ENCODE measurements at regions not wholly inside any gene's neighbourhood (a gene's known extent, or its start where the extent isn't known, plus 50 kb on each side); places are given as distances from the start of the nearest gene placed in this dataset.

DNA sequence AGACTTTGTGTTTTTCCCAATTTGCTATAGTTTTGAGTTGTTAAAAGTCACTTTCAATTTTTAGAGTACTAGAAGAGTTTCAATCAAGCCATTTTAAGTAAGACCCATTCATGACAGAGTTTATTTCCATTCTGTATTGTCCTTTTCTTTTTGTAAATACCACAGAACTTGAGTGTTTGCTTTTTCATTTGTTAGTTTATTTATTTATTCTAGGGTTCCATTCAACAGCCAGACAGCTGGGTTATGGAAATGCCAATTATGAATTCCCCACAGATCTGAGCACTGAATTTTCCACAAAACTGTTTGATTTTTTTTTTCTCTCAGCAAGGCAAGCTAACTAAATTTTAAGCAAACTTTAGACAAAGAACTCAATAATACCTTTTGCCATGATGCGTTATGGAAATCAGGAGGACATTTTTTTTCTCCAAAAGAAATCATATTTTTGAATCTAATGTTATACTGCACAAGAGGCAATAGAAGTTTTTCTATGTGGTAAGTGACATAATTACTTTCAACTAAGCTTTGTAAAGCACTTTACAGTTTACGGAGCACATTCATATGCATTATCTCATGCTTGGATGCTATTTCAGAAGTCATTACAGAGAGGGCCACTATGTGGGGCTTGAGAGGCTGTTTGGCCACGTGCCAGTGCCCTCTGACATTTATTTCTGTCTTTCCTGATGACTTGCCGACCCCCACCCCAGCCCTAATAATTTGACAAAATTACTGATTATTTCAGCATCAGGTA lies 181.5 kb downstream of the VRK1 start:
- DNase-seq = no peak
- intact Hi-C loops (cut with DNase I) = no loop called here
- ATAC-seq (ENCODE audit: poor library complexity) = no peak

DNA sequence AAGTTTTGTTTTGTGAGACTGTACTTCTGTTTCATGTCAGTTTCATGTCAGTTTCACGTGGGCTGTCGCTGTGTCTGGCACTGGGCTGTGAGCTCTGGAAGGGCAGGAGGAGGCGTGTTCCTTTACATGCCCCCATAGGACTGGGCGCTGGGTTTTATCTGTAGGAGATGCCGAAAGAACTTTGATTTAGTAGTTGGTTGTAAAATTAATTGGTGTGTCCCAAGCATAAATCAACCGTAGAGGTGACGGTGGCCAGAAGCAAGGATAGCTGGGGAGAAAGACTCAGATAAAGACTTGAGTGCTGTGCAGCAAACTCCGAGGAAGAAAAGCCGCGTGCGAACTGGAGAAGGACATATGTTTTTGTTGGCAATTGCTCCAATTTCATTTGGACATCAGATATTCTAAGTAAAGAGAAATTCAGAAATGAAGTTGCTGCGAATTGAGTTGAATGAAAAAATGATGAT lies 182.5 kb downstream of the VRK1 start:
- intact Hi-C loops (cut with DNase I) = no loop called here
- DNase-seq = no peak
- no peak for ATAC-seq (ENCODE audit: poor library complexity)

DNA sequence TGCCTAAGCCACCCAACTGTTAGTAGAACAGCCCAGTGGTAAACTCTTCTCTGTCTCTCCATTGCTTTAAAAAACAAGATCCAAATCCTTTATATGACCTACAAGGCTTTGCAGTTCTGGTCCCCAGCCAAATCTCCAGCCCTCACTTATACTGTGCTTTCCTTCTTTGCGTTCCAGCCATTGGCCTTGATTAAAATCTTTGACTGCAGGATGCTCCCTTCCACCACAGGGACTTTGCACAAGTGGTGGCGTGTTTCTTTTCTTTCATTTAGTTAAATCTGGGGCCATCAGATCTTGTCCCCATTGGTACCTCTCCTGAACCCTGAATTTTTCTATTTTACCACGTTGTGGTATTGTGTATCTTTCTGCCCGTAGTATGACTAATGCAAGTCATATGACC lies 183.7 kb downstream of the VRK1 start:
- DNase-seq = no peak
- intact Hi-C loops (cut with DNase I) = no loop called here
- no peak for ATAC-seq (ENCODE audit: poor library complexity)

DNA sequence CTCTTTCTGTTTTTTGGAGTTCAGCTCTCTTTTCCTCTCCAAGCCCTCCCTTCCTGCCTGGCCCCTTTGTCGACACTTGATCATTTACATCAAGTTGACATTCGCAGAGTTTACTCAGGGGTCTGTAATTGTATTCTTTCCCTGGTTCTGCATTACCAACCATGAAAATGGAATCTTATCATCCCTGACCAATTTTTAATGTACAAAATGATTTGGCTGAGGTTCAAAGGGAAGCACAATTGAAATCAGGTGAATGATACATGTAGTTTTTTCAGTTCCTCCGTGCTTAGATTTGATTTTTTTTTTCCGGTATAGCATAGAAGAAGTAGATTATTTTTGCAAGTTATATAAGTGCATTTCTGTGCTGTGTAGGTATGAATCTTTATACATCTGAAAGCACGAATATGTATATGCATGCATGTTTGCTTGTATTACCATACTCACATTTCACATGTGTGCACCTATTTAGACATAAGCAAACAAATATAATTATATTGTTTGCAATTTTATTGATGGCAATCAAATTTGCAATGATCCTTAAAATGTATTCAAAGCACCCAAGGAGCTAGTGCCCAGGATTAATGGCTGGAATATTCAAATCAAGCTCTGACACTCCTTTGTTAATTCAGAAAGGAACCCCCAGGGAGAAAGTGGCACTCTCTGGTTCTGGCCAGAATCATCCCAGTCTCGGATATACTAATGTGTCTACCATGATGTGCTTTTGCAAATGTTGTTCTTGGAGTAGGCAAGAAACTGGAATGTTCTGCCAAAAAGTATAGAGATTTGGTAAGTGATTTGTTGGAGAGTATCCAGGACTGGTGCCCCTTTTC lies 189.3 kb downstream of the VRK1 start:
- DNase-seq (no peak), ATAC-seq (ENCODE audit: poor library complexity) (no peak)
- intact Hi-C loops (cut with DNase I) = no loop called here

DNA sequence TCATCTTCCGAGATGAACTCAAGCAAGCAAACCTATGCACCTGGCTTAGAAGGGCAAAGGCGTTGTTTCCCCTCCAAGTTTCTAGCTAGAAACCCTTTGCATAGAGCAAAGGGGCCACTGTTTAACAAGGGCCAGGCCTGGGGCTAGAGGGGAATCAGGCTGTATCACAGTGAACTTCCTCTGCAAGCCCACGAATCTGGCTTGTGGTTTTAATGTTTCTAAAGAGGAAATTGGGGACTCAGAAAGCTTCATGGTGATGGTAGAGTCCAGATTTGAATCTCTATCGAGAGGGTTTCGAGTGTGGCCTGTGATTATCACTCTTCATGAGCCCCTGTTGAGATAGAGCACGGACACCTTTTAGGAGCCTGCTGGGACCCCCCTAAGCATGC lies 189.9 kb downstream of the VRK1 start:
- DNase-seq (no peak), ATAC-seq (ENCODE audit: poor library complexity) (no peak)
- intact Hi-C loops (cut with DNase I) = no loop called here

DNA sequence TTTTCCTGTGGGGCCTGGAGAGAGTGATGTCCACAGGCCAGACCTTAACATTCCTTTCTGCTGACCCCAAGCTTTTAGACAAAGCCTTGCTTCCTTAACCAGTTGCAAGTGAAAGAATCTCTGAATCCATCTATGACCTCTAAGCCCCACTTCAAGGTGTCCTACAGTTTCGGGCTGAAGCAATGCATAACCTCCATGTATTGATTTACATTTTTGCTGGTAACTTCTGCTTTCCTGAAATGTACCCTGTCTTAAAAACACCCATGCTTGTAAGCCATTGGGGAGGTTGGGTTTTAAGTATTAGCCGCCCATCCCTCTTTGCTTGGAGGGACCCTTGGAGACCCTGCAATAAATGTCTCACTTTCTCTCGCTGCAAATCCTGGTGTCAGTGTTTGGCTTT lies 190.6 kb downstream of the VRK1 start:
- ATAC-seq (ENCODE audit: poor library complexity) (no peak), DNase-seq (no peak)
- intact Hi-C loops (cut with DNase I) = no loop called here

DNA sequence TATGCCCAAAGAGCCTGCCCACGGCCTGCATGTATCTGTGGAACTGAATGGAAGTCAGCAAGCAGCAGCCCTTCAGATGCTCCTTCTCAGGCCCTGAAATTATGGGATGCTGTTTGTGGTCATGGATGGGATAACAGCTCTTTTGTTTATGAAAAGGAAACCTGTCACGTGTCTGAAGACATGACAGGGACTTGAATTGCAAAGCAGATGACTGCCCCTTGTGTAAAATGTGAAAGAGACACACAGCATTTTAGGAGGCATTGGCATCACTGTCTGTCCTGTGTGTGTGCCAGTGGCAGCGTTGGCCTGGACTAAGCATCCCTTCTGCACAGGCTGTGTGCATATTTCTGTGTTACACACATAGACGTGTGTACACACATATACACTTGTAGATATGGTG lies 192.1 kb downstream of the VRK1 start:
- ATAC-seq (ENCODE audit: poor library complexity) = no peak
- DNase-seq = no peak
- intact Hi-C loops (cut with DNase I) = no loop called here

DNA sequence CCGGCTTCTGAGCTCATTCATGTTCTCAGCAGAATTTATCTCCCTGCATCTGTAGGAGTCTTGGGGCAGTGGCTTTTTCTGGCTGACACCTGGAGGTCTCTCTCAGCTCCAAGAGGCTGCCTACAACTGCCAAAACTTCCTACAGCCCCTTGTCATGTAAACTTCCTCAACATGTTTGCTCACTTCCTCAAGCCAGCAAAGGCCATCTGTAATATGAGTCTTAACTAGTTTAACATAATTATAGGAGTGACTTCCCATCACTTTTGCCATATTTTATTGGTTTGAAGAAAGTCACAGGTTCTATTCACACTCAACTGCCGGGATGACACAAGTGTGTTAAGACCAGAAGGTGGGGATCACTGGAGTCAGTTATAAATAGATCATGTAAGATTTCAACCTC lies 194.0 kb downstream of the VRK1 start:
- intact Hi-C loops (cut with DNase I) = no loop called here
- no peak for DNase-seq
- ATAC-seq (ENCODE audit: poor library complexity) = no peak

DNA sequence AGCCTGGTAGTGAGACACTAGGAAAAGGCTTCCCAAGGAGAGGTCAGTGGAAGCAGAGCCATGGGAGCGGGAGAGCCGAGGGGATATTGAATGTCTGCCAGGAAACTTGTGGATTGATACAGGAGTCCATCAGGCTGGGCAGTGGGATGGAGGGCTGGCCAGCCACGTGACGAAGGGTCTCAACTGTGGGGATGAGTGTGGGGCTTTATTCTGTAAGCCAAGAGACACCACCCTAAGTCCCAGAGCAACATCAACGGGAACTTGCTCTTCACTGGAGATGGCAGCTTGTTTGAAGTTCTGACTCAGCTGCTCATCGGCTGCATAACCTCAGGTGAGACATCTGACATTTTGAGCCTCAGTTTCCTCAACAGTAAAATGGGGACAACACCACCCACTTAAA lies 197.8 kb downstream of the VRK1 start:
- ATAC-seq (ENCODE audit: poor library complexity) (no peak), DNase-seq (no peak)
- intact Hi-C loops (cut with DNase I) = no loop called here

DNA sequence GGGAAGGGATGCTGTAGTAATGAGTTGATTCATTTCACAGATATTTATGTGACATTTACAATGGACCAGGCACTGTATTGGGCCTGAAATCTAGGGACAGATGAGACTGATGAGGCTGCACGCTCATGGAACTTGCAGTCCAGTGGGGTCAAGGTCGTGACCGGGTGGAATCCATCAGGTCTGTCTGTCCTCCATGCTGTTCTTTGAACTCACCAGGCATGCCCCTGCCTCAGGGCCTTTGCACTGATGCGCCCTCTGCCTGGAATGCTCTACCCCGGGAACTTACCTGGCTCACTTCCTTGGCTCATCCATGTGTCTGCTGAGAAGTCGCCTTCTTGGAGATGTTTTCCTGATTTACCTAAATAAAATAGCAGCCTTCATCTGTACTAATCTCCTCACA lies 200.1 kb downstream of the VRK1 start:
- intact Hi-C loops (cut with DNase I) = no loop called here
- DNase-seq (no peak), ATAC-seq (ENCODE audit: poor library complexity) (no peak)

DNA sequence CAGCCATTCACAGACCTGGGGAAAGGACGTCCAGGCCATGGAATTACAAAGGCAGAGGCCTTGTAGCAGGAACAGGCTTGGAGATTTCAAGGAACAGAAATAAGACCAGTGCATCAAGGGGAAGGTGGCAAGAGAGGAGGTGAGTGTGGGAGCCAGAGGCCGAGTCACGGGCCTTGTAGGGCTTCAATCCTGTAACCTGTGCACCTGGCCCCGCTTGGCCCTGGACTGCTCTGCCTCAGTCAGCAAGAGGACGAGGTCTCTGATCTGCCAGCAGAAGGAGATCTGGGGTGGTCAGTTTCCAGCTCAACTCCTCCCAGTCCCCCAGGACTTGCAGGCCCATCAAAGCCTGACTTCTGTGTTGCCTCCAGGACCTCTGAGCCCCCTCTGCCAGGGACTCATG lies 200.8 kb downstream of the VRK1 start:
- no peak for ATAC-seq (ENCODE audit: poor library complexity)
- intact Hi-C loops (cut with DNase I) = no loop called here
- DNase-seq = no peak

DNA sequence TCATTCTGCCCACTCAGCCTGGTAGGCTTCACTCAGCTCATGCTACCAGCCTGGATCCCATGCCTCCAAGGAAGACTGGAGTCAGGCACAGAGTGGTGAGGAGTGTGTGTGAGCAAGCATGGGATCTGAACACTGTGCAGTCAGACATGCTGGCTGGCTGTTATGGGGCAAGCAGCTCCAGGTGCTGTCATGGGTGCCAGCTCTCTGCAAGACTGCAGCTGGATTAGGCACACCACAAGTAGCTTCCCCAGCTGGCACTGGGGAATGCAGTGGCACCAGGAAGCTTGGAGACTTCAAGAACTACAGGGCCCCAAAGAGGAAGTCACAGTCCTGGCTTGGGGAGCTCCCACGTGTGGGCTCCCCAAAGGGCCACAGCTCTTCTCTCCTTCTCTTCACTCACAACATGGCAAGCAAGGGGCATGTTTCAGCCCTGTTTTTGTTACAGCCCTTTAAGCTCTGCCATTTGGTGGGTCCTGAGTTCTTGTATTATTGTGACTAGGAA lies 202.5 kb downstream of the VRK1 start:
- ATAC-seq (ENCODE audit: poor library complexity) (no peak), DNase-seq (no peak)
- intact Hi-C loops (cut with DNase I) = no loop called here

DNA sequence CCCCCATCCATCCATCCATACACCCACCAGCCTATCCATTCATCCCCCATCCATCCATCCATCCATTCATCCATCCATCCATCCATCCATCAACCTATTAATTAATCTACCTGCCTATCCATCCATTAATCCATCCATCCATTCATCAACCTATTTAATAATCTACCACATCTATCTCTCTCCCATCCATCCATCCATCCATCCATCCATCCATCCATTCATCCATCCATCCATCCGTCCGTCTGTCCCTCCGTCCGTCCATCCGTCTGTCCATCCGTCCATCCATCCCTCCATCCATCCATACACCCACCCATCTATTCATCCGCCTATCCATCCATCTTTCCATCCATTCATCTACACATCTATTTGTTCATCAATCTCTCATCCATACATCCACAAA lies 205.3 kb downstream of the VRK1 start:
- intact Hi-C loops (cut with DNase I) = no loop called here
- ATAC-seq (ENCODE audit: poor library complexity) (no peak), DNase-seq (no peak)

DNA sequence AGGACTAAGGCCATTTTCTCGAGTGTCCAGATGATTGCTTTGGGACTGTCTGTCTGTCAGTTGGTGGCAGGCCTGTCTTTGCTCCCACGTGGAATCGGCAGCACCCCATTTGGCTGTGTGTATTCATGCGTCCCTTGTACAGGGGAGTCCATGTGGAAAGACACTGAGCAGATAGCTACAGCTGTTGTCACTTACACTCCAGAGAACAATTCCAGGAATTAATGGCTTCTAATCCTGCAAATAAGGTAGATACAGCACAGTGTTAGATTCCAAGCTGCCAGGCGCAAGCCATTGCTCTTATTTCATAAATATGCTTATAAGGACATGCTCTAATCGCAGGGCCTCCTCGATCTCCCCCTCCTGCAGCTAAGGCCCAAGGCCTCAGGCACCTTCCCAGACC lies 208.8 kb downstream of the VRK1 start:
- DNase-seq = no peak
- no peak for ATAC-seq (ENCODE audit: poor library complexity)
- intact Hi-C loops (cut with DNase I) = no loop called here

DNA sequence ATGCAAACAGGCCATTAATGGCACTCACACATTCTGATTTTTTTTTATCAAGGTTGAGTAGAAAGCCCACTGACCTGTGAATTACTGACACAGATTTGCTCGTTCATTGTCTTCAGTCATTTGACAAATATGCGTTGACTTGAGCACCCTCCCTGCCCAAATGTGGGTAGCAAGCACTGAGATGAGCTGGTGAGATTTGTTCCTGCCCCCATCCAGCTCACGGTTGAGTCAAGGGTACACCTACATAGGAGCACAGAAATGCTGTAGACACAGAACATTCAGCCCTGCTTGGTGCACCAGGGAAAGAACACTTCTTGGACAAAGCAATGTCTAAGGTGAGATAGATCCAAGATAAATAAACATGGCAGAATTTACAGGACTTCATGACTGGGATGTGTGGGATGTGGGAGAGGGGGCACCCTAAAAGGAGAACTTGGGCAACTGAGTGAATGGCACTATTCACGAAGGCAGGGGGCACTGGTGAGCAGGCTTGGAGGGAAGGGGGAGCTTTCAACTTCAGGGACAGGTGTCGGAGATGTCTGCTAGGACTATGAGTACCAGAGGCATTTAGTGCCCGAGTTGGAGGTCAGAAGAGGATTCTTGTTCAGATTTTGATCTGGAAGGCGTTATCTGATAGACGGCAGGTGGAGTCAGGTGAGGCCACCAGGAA lies 213.4 kb downstream of the VRK1 start:
- no peak for ATAC-seq (ENCODE audit: poor library complexity)

DNA sequence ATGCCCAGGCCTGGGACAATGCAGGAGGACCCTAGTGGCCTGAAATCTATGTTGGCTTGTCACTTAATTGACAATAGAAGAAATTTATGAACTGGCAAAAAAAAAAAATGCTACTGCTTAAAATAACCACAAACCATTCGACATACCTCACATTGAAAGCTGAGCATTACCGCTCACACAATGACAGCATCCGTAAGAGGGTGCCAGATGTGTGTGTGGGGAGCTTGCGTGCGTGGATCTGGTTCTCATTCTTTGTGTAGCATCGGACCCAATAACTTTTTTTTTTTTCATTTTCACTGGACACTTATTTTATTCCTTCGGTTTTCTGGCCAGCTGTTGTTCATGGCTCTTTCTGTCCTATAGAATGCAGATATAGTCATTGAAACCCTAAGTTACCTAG lies 216.7 kb downstream of the VRK1 start:
- no peak for ATAC-seq (ENCODE audit: poor library complexity)
- DNase-seq = no peak
- intact Hi-C loops (cut with DNase I) = no loop called here

More for the DNA sequence above, 213.4 kb downstream of the VRK1 start:
- DNase-seq = no peak
- intact Hi-C loops (cut with DNase I) = no loop called here

DNA sequence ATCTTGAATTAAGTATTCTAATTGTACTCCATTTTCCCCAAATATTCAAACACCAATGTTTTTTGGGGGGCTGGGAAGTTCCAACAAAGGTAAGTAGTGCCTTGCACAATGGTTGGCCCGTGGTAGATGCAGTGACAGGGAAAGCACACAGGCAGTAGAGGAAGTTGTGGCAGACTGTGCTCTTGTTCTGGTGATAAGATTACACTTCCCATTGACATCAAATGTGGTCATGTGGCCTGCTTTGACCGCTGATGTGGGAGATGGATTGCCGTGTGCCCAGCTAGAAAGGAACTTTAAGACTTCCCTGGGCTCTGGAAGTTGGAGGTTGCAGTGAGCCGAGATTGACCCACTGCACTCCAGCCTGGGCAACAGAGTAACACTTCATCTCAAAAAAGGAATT lies 223.8 kb downstream of the VRK1 start:
- intact Hi-C loops (cut with DNase I) = no loop called here
- ATAC-seq (ENCODE audit: poor library complexity) (no peak), DNase-seq (no peak)

DNA sequence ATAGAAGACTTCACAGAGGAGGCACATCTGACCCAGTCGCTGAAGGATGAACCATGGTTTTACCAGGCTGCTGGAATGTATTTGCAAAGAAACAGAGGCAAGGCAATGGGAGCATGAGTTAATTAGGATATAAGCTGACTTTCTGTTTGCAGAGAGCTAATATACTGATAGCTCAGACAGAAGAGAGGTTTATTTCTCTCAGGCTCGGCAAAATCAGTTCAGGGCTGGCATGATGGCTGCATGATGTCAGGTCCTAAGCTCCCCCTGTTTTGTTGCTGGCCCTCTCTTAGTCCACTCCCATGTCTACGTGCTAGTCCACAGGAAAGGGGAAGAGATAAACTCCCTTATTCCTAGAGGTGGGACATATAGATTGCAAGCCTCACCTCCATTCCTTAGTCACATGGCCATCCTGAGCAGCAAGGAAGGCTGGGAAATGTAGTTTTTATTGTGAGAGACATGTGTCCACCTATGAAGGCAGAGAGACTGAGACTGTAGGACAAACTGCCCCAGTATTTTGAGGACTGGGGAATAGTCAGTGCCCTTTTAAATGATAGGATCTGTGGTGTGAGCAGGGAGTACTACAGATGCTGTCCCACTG lies 224.5 kb downstream of the VRK1 start:
- intact Hi-C loops (cut with DNase I) = no loop called here
- ATAC-seq (ENCODE audit: poor library complexity) (no peak), DNase-seq (no peak)

DNA sequence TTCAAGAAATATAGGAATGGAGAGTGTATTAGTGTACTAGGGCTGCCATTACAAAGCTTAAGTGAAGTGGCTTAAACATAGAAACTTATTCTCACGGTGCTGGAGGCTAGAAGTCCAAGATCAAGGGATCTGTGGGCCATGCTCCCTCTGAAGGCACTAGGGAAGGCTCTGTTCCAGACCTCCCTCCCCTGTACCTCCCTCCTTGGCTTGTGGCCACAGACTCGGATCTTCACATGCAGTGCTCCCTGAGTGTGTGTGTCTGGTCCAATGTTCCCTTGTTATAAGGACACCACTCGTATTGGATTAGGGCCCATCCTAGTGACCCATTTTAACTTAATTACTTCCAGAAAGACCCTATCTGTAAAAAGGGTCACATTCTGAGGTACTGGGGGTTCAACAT lies 225.6 kb downstream of the VRK1 start:
- intact Hi-C loops (cut with DNase I) = no loop called here
- ATAC-seq (ENCODE audit: poor library complexity) (no peak), DNase-seq (no peak)
